ENCODE measurements at regions not wholly inside any gene's neighbourhood (a gene's known extent, or its start where the extent isn't known, plus 50 kb on each side); places are given as distances from the start of the nearest gene placed in this dataset.

GRCh38 chr3:124202754-124203153, 210.8 kb upstream of the ROPN1 start:
- TF ChIP-seq EZH2 (IDR thresholded peaks at IDR 0.05; ENCODE audit: low read length, missing control alignments) (no peak), CTCF (conservative IDR thresholded peaks at IDR 0.05 in 1 of 2, IDR thresholded peaks at IDR 0.05 in 1 of 2; ENCODE audit: low read depth in 1 of 2, low read length in 2 of 2) (no peak)

Data from fibroblast of lung (primary cell).